SU-DHL-6 (cell line): ENCODE measurements at regions not wholly inside any gene's neighbourhood (a gene's known extent, or its start where the extent isn't known, plus 50 kb on each side); places are given as distances from the start of the nearest gene placed in this dataset.

Source experiments
- CTCF ChIP-seq: fragments of 200-600 bp; sonication (generic); IDR thresholded peaks from one replicate; pipeline ENCODE4 v1.5.1; 2017; ENCODE audit warnings: antibody characterized with exemption, mild to moderate bottlenecking, low read length, moderate library complexity; ENCODE audit not compliant: insufficient read depth, poor library complexity, severe bottlenecking
- EZH2phosphoT487 ChIP-seq: fragments of 200-600 bp; sonication (generic), shearing (Covaris generic); conservative IDR thresholded peaks from 2 replicates; pipeline ENCODE4 v1.6.1; 2018; ENCODE audit warnings: mild to moderate bottlenecking, antibody characterized with exemption, low read length, moderate library complexity, mixed read lengths

GRCh38 chr10:45219416-45219815 lies 96.0 kb downstream of the OR13A1 start:
- no peak for TF ChIP-seq CTCF
- TF ChIP-seq EZH2phosphoT487 = no peak
